Subcutaneous adipose tissue (tissue), 1 donor: ENCODE measurements at regions not wholly inside any gene's neighbourhood (a gene's known extent, or its start where the extent isn't known, plus 50 kb on each side); places are given as distances from the start of the nearest gene placed in this dataset.

Source experiments
- TF ChIP-seq, protein P1 (sequence below): fragments of 450-650 bp; IDR thresholded peaks from one replicate; pipeline ENCODE4 v1.5.1; 2016; ENCODE audit warnings: low read depth, mild to moderate bottlenecking, control low read depth, antibody characterized with exemption, moderate library complexity

DNA sequence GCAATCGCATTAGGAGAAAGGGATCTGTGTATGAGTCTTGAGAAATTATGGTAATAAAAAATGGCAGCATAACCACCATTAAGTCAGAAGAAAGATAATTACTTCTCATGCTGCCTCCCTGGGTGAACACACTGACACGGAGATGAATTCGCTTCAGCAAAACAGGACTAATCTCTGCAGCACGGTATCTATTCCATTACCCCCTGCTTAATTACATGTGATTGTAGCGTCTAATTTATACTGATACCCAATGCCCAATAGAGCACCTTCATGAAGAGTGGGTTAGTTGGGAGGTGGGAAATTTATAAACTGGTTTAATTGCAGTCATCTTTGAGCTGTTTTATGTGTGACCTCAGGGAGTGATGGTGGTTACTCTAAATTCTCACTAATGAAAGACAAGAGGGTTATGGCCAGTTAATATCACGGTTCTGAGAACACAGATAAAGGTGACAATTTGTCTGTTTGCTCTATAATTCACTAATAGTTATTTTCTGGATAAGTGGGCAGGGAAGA lies 476.2 kb upstream of the SULF2 start:
- TF ChIP-seq, protein P1, sequence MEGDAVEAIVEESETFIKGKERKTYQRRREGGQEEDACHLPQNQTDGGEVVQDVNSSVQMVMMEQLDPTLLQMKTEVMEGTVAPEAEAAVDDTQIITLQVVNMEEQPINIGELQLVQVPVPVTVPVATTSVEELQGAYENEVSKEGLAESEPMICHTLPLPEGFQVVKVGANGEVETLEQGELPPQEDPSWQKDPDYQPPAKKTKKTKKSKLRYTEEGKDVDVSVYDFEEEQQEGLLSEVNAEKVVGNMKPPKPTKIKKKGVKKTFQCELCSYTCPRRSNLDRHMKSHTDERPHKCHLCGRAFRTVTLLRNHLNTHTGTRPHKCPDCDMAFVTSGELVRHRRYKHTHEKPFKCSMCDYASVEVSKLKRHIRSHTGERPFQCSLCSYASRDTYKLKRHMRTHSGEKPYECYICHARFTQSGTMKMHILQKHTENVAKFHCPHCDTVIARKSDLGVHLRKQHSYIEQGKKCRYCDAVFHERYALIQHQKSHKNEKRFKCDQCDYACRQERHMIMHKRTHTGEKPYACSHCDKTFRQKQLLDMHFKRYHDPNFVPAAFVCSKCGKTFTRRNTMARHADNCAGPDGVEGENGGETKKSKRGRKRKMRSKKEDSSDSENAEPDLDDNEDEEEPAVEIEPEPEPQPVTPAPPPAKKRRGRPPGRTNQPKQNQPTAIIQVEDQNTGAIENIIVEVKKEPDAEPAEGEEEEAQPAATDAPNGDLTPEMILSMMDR = no peak

DNA sequence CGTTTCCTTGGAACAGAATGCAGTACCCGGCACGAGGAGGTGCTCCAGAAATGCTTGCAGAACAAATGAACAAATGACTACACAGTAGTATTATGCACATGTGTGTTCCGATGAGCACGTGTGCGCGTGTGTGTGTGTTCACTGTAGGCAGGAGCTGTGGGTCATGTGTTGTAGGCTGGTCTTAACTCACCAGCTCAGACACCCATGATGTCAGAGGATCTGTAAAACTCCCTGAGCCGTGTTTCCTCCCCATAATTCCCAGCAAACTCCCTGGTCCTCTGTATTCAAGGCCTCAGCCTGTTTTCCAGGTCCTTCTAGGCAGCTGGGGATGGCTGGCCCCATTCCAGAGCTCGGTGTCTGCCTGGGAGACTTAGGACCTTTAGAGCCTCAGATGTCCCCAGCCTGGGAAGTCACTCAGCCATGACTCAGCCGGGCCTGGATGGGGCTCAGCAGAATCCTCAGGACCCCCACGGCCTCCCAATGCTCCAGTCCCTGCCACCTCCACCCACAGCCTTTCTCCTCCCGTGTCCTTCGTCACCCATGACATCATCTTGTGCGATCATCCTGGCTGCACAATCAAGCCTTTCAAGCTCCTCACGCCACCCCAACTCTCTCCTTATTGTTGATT lies 475.0 kb upstream of the SULF2 start:
- TF ChIP-seq, protein P1 = no peak

DNA sequence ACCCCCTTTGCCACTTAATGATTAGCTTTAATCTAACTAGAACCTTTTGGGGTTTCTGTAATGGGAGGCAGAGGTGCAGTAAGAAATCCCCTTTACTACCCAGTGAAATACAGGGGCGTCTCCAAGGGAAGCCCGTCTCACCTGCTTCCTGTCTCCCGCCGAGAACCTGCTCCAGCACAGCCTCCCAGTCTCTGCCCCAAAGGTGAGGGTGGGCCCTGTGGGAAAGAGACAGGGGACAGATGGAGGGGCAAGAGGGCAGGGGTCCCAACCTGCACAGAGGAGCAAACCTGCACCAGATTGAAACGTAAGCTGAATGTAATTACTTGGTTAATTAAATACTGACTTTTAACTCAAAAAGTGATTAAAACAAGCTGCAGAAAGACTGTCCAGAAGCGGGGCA lies 474.2 kb upstream of the SULF2 start:
- TF ChIP-seq, protein P1 = no peak

DNA sequence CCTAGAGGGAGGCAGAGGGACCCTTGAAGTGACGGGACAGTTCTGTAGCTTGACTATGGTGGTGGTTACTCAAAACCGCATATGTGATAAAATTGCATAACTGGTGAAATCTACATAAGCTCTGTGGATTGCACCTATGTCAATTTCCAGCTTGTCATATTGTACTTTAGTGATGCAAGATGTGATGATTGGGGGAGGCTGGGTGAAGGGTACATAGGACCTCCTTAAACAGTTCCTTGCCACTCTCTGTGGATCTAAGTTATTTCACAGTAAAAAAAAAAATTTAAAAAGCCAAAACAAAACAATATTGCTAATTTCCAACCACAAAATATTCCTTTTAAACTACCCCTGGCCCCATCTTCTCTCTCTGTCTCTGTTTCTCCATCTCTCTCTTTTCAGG lies 472.6 kb upstream of the SULF2 start:
- TF ChIP-seq, protein P1 = no peak

DNA sequence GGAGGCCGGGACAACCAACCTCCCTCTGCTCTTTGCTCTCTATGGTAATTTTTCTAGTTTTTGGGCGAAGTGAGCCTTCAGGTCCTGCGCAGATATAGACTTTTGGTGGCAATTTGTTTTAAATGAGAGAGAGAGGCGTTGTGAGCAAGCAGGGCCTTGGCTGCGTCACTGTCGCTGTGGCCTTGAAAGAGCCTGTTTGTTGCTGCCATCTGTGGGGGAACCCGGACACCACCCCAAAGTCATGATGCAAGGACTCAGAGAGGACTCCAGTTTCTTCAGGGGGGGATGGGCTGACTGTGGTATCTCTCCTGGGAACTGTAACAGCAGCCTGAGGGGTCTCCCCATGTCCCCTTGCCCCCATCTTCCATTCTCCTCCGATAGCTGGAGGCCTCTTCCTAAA lies 462.7 kb upstream of the SULF2 start:
- TF ChIP-seq, protein P1 = no peak

DNA sequence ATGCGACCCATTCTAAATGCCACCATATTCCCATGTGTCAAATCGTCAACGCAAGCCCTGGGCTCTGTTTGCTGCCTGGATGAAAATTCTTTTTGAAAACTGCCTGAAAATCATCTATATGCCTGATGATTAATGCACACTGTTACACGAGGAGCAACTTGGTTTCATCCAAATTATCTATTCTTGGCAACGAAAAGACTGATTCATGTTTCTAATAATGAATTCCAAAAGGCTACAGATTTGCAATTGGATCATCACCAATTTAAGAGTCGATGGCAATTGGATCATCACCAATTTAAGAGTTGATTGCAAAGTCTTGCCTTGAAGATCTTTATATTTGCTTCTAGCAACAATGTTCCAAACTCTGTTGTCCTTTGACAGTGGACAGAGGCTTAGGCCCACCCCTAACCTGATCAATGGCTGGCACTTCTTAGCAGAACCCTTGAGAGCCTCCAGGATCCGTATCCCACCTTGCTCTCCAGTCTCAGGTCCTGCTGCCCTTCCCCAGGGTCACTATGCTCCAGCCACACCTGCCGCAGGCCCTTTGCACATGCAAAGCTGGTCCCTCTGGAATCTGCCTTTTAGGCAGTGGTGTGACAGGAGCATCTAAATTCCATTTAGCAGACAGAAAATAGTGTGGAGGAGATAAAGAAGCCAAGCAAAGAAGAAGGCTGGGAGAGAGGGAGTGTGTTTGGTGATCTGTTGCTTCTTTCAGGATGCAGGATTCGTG lies 460.9 kb upstream of the SULF2 start:
- TF ChIP-seq, protein P1 = no peak

DNA sequence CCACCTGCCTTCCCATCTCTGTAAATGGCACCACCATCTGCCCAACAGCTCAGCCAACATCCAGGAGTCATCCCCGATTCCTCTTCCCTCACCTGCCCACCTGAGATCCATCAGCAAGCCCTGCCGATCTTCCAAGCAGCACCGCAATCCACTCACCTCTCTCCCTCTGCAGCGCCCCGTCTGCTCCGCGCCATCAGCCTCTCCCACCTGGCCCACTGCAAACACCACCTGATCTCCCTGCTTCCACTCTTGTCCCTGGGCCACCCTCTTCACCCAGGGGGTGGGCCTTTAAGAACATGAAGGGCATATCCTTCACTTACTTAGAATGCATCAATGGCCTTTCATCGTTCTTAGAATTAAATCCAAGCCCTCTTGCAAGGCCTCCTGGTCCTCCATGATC lies 457.3 kb upstream of the SULF2 start:
- TF ChIP-seq, protein P1 = no peak
